HepG2 (cell line): ENCODE measurements at regions not wholly inside any gene's neighbourhood (a gene's known extent, or its start where the extent isn't known, plus 50 kb on each side); places are given as distances from the start of the nearest gene placed in this dataset.

Source experiments
- ATAC-seq: fragments of 200-7000 bp; cut with Tn5 transposase; 3 replicates; pipeline ENCODE4 v1.9.1; 2020; ENCODE audit warnings: mild to moderate bottlenecking, moderate library complexity
- BruUV-seq: library from RNA; stranded (reverse); fragments of 400-500 nt; replicated peaks from 2 replicates; lab custom pipeline; 2021; lab: Mats Ljungman, UMichigan
- CTCF ChIA-PET: fragments of 300-600 bp; formaldehyde crosslinking; extraction: SDS; loops from one replicate; lab custom pipeline; 2021; ENCODE audit warnings: low total read pairs, inconsistent platforms, low intra/inter-chr PET ratio; lab: Yijun Ruan, JAX
- POLR2A ChIA-PET: fragments of 350-600 bp; sonication (Branson Sonifier 250); formaldehyde crosslinking; loops from one replicate; lab custom pipeline; 2020; ENCODE audit warnings: antibody characterized with exemption, inconsistent platforms; lab: Yijun Ruan, JAX
- DNase-seq: peaks from one replicate; pipeline ENCODE4 v3.0.0-alpha.2; 2015; ENCODE audit warnings: low spot score
- FAIRE-seq: peaks from 3 replicates; lab custom pipeline; 2011; peaks lifted over from hg19 to GRCh38; lab: Jason Lieb, UNC
- H2AFZ ChIP-seq: one replicate; pipeline ENCODE4 v1.6.1; 2011; ENCODE audit warnings: low read length, inconsistent platforms
- H3K27ac ChIP-seq: fragments of 300-600 bp; 3 replicates; pipeline ENCODE4 v1.8.0; 2011; ENCODE audit warnings: mixed run types, mild to moderate bottlenecking, mixed read lengths, low read length, inconsistent platforms; ENCODE audit not compliant: insufficient read depth; ENCODE audit errors: extremely low read length
- H3K27me3 ChIP-seq, 2 experiments: fragments of 200-600 bp in 1 of 2; 2 replicates in 1 of 2; 3 replicates in 1 of 2; pipeline versions ENCODE4 v1.6.0 to v1.8.0; 2011; ENCODE audit warnings: low read length in 2 of 2, mild to moderate bottlenecking in 2 of 2, moderate library complexity in 2 of 2, inconsistent platforms in 1 of 2; ENCODE audit not compliant: insufficient read depth in 2 of 2, control insufficient read depth in 1 of 2
- H3K36me3 ChIP-seq, 2 experiments: fragments of 200-600 bp in 1 of 2; replicated peaks in 1 of 2; 2 replicates in 1 of 2; 3 replicates in 1 of 2; pipeline versions ENCODE4 v1.5.1 to v1.8.0; 2011; ENCODE audit warnings: low read length in 2 of 2, inconsistent platforms in 1 of 2; ENCODE audit not compliant: insufficient read depth in 2 of 2, control insufficient read depth in 1 of 2
- H3K4me1 ChIP-seq: 2 replicates; pipeline ENCODE4 v1.5.1; 2012; ENCODE audit warnings: low read length, inconsistent platforms; ENCODE audit not compliant: insufficient read depth
- H3K4me2 ChIP-seq: 2 replicates; pipeline ENCODE4 v1.6.0; 2011; ENCODE audit warnings: low read depth, low read length, inconsistent platforms
- H3K4me3 ChIP-seq, 3 experiments: fragments of 200-600 bp in 1 of 3; sonication (generic), shearing (Covaris generic) in 1 of 3; replicated peaks in 1 of 3; 2 replicates each; pipeline ENCODE4 v1.5.1; 2011 to 2016; ENCODE audit warnings: low read length in 3 of 3, inconsistent platforms in 2 of 3, low read depth in 2 of 3, mild to moderate bottlenecking in 2 of 3, control low read depth in 1 of 3, mixed read lengths in 1 of 3; ENCODE audit not compliant: insufficient read depth in 1 of 3
- H3K79me2 ChIP-seq: one replicate; pipeline ENCODE4 v1.6.1; 2011; ENCODE audit warnings: low read length, inconsistent platforms; ENCODE audit not compliant: insufficient read depth
- H3K9ac ChIP-seq: 2 replicates; pipeline ENCODE4 v1.6.0; 2011; ENCODE audit warnings: mild to moderate bottlenecking, low read depth, low read length, inconsistent platforms; ENCODE audit not compliant: insufficient read depth
- H3K9me3 ChIP-seq: 2 replicates; pipeline ENCODE4 v1.5.1; 2012; ENCODE audit warnings: mild to moderate bottlenecking, low read length
- H4K20me1 ChIP-seq: 2 replicates; pipeline ENCODE4 v1.6.0; 2011; ENCODE audit warnings: inconsistent platforms, mild to moderate bottlenecking, low read length, moderate library complexity; ENCODE audit not compliant: insufficient read depth
- BCL3 ChIP-seq: sonication (generic); formaldehyde crosslinking; IDR thresholded peaks from 2 replicates; pipeline ENCODE4 v1.5.1; 2020; ENCODE audit warnings: mild to moderate bottlenecking, missing genetic modification reagents, moderate library complexity
- ETS1 ChIP-seq: sonication (generic); formaldehyde crosslinking; IDR thresholded peaks from 2 replicates; pipeline ENCODE4 v1.4.0; 2020; ENCODE audit warnings: missing genetic modification reagents
- HDAC1 ChIP-seq: sonication (generic); formaldehyde crosslinking; IDR thresholded peaks from 2 replicates; pipeline ENCODE4 v1.5.1; 2020; ENCODE audit warnings: mild to moderate bottlenecking, missing genetic modification reagents
- JUND ChIP-seq: sonication (generic); formaldehyde crosslinking; IDR thresholded peaks from 2 replicates; pipeline ENCODE4 v1.8.0; 2022; ENCODE audit warnings: mild to moderate bottlenecking, missing genetic modification reagents
- KDM2A ChIP-seq: sonication (generic); formaldehyde crosslinking; IDR thresholded peaks from 2 replicates; pipeline ENCODE4 v1.4.0; 2020; ENCODE audit warnings: low read depth, missing genetic modification reagents, borderline replicate concordance
- PRMT3 ChIP-seq: sonication (generic); formaldehyde crosslinking; IDR thresholded peaks from 2 replicates; pipeline ENCODE4 v1.8.1; 2022; ENCODE audit warnings: low read depth, mild to moderate bottlenecking, moderate library complexity, missing genetic modification reagents, borderline replicate concordance
- SOX5 ChIP-seq: IDR thresholded peaks from 2 replicates; pipeline ENCODE4 v1.6.1; 2016; ENCODE audit warnings: borderline replicate concordance
- TBX3 ChIP-seq: fragments of 450-650 bp; IDR thresholded peaks from 2 replicates; pipeline ENCODE4 v1.6.1; 2017; ENCODE audit warnings: antibody characterized with exemption, mild to moderate bottlenecking, inconsistent platforms, borderline replicate concordance
- ZBTB25 ChIP-seq: IDR thresholded peaks from 2 replicates; pipeline ENCODE4 v1.6.1; 2018; ENCODE audit warnings: missing genetic modification reagents
- ZNF138 ChIP-seq: sonication (generic); formaldehyde crosslinking; IDR thresholded peaks from 2 replicates; pipeline ENCODE4 v1.5.0; 2020; ENCODE audit warnings: mild to moderate bottlenecking, low read depth, missing genetic modification reagents
- ZNF839 ChIP-seq: sonication (generic); formaldehyde crosslinking; IDR thresholded peaks from 2 replicates; pipeline ENCODE4 v1.4.0; 2020; ENCODE audit warnings: missing genetic modification reagents, mild to moderate bottlenecking, borderline replicate concordance
- WGBS: methylation state at CpG from one replicate; pipeline ENCODE4 v1.1.6; 2017; ENCODE audit warnings: low lambda C conversion rate; 5-methylcytosine and 5-hydroxymethylcytosine counted together
- in situ Hi-C: cut with HindIII; loops from 2 replicates; pipeline ENCODE4 v1.10.0; 2017; ENCODE audit warnings: low pct_unique_long_range_greater_than_20kb; ENCODE audit not compliant: extremely low pct_ligation_motif_present
- intact Hi-C: fragments of 100-400 bp; cut with micrococcal nuclease; formaldehyde crosslinking; loops from one replicate; pipeline ENCODE4 v1.10.0; 2022; ENCODE audit not compliant: unreplicated experiment

GRCh38 chr5:147018812-147019211, 140.3 kb upstream of the PPP2R2B start:
- ATAC-seq = no peak
- no peaks in the 10 kb centered on the region for H3K4me1 ChIP-seq
- no peaks in the 10 kb centered on the region for H3K79me2 ChIP-seq
- TF ChIP-seq PRMT3 = no peak
- no peak for TF ChIP-seq TBX3
- no peak for TF ChIP-seq KDM2A (CRISPR knock-in tag)
- no peak for TF ChIP-seq HDAC1 (CRISPR knock-in tag)
- TF ChIP-seq ETS1 = no peak
- TF ChIP-seq JUND = no peak
- TF ChIP-seq ZBTB25 (CRISPR knock-in tag) = no peak
- TF ChIP-seq SOX5 = no peak
- no peak for TF ChIP-seq ZNF138 (CRISPR knock-in tag)
- TF ChIP-seq BCL3 (CRISPR knock-in tag) = no peak
- TF ChIP-seq ZNF839 (CRISPR knock-in tag) = no peak
- no peaks in the 10 kb centered on the region for H4K20me1 ChIP-seq
- intact Hi-C loops = no loop called here
- in situ Hi-C loops = no loop called here
- no peaks in the 10 kb centered on the region for H3K9me3 ChIP-seq
- no peak overlapping the region for H3K4me3 ChIP-seq
- no peak overlapping the region for H2AFZ ChIP-seq
- H3K9ac ChIP-seq = no peak overlapping the region
- no peak overlapping the region for H3K27ac ChIP-seq
- no peaks in the 10 kb centered on the region for H3K27me3 ChIP-seq
- no peak for DNase-seq
- WGBS = 0% methylated on average over 1 of the region's 1 CpG
- BruUV-seq = no TSS peak
- FAIRE-seq = no peak
- H3K4me2 ChIP-seq = no peak overlapping the region
- H3K36me3 ChIP-seq = no peaks in the 10 kb centered on the region
- ChIA-PET CTCF (no interaction called here), POLR2A (no interaction called here)
